Peyer's patch (tissue), 4 donors: ENCODE measurements at regions not wholly inside any gene's neighbourhood (a gene's known extent, or its start where the extent isn't known, plus 50 kb on each side); places are given as distances from the start of the nearest gene placed in this dataset.

Experiments used
- POLR2A ChIP-seq, 2 donors: fragments of 450-650 bp; IDR thresholded peaks; one replicate each; pipeline ENCODE4 v1.5.1; 2017; ENCODE audit warnings: antibody characterized with exemption in 2 of 2, mild to moderate bottlenecking in 2 of 2, moderate library complexity in 2 of 2
- TF ChIP-seq, protein P1 (sequence below), 6 experiments: fragments of 450-650 bp in 4 of 6; fragments of 200-600 bp in 2 of 6; sonication (generic) in 1 of 6; IDR thresholded peaks; one replicate each; pipeline ENCODE4 v1.5.1; 2017 to 2019; ENCODE audit warnings: antibody characterized with exemption in 6 of 6, mild to moderate bottlenecking in 3 of 6, moderate library complexity in 1 of 6

DNA sequence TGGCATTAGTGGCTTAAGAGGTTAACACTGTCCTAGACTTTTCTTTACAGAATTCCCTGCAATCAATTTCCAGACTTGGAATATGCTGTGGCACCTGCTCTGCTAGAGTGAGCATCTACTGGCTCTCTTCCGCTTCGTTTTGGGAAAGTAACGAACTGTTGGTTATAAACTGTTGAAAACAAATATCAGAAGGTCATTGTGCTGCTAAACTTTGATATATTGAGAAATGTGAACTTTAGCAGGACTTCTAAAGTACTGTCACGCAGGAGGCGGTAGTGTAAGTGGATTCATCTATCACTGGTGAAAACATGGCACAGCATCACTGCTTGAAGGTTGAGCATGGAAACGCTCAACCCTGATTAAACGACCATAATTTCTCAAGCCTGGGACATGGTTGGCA, 348.9 kb downstream of the FLRT2 start:
- TF ChIP-seq, protein P1, sequence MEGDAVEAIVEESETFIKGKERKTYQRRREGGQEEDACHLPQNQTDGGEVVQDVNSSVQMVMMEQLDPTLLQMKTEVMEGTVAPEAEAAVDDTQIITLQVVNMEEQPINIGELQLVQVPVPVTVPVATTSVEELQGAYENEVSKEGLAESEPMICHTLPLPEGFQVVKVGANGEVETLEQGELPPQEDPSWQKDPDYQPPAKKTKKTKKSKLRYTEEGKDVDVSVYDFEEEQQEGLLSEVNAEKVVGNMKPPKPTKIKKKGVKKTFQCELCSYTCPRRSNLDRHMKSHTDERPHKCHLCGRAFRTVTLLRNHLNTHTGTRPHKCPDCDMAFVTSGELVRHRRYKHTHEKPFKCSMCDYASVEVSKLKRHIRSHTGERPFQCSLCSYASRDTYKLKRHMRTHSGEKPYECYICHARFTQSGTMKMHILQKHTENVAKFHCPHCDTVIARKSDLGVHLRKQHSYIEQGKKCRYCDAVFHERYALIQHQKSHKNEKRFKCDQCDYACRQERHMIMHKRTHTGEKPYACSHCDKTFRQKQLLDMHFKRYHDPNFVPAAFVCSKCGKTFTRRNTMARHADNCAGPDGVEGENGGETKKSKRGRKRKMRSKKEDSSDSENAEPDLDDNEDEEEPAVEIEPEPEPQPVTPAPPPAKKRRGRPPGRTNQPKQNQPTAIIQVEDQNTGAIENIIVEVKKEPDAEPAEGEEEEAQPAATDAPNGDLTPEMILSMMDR (IDR thresholded peaks at IDR 0.05): no peak
- no peak for TF ChIP-seq POLR2A (IDR thresholded peaks at IDR 0.05)
